ENCODE measurements at regions not wholly inside any gene's neighbourhood (a gene's known extent, or its start where the extent isn't known, plus 50 kb on each side); places are given as distances from the start of the nearest gene placed in this dataset.

- no peak for DNase-seq
Observed at GRCh38 chr2:10964052-10964790, 52.5 kb downstream of the KCNF1 start.

- no peak for DNase-seq
Observed at GRCh38 chr2:10965241-10965843, 53.6 kb downstream of the KCNF1 start.

GRCh38 chr2:10966056-10966455, 54.3 kb downstream of the KCNF1 start:
- no peak for DNase-seq

- DNase-seq, result no peak
Observed at GRCh38 chr2:10966741-10967140, 55.0 kb downstream of the KCNF1 start.

- DNase-seq, result no peak
Observed at GRCh38 chr2:10968176-10968575, 56.4 kb downstream of the KCNF1 start.

GRCh38 chr2:10970666-10971065, 58.9 kb downstream of the KCNF1 start:
- no peak for DNase-seq

- no peak for DNase-seq
Observed at GRCh38 chr2:10971161-10971887, 59.6 kb downstream of the KCNF1 start.

- no peak for DNase-seq
Observed at GRCh38 chr2:10971888-10972260, 60.1 kb downstream of the KCNF1 start.

GRCh38 chr2:10972683-10973433, 61.1 kb downstream of the KCNF1 start:
- no peak for DNase-seq

GRCh38 chr2:10973766-10974165, 62.0 kb downstream of the KCNF1 start:
- DNase-seq, result no peak

- DNase-seq, result no peak
Observed at GRCh38 chr2:10977003-10977402, 65.3 kb downstream of the KCNF1 start.

- no peak for DNase-seq
Observed at GRCh38 chr2:10977621-10978020, 65.9 kb downstream of the KCNF1 start.

- no peak for DNase-seq
Observed at GRCh38 chr2:10978090-10978670, 66.4 kb downstream of the KCNF1 start.

- DNase-seq, result no peak
Observed at GRCh38 chr2:10980071-10980470, 68.3 kb downstream of the KCNF1 start.

GRCh38 chr2:10980886-10981425, 69.2 kb downstream of the KCNF1 start:
- DNase-seq, result no peak

- DNase-seq, result no peak
Observed at GRCh38 chr2:10981451-10981850, 69.7 kb downstream of the KCNF1 start.

GRCh38 chr2:10981941-10982431, 70.3 kb downstream of the KCNF1 start:
- no peak for DNase-seq

GRCh38 chr2:10982931-10983701, 71.4 kb downstream of the KCNF1 start:
- DNase-seq, result no peak

- DNase-seq, result no peak
Observed at GRCh38 chr2:10983711-10984110, 72.0 kb downstream of the KCNF1 start.

GRCh38 chr2:10984418-10985135, 72.8 kb downstream of the KCNF1 start:
- DNase-seq, result no peak

- DNase-seq, result no peak
Observed at GRCh38 chr2:10985260-10985659, 73.5 kb downstream of the KCNF1 start.
